ENCODE measurements at regions not wholly inside any gene's neighbourhood (a gene's known extent, or its start where the extent isn't known, plus 50 kb on each side); places are given as distances from the start of the nearest gene placed in this dataset.

GRCh38 chr11:95705485-95706124, 84.0 kb downstream of the FAM76B start:
- TF ChIP-seq CTCF (IDR thresholded peaks at IDR 0.05) (peak; percentile 89 to 93), POLR2A (IDR thresholded peaks at IDR 0.05) (no peak)
